ENCODE measurements at regions not wholly inside any gene's neighbourhood (a gene's known extent, or its start where the extent isn't known, plus 50 kb on each side); places are given as distances from the start of the nearest gene placed in this dataset.
"Not testable (repeated sequence)": the region's sequence is repeated elsewhere in the genome, so short reads cannot be mapped to it uniquely, and the experiment has no call there.

DNA sequence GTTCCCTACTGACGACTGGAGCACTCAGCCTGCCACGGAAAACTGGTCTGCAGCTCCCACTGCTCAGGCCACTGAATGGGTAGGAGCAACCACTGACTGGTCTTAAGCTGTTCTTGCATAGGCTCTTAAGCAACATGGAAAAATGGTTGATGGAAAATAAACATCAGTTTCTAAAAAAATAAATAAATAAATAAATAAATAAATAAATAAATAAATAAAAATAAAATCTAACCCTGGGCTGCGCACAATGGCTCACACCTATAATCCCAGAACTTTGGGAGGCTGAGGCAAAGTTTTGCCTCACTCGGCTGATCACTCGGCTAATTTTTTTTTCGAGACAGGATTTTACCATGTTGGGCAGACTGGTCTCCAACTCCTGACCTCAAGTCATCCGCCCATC lies 102.0 kb upstream of the DUSP21 start:
- not testable (repeated sequence) for DNase-seq (ENCODE audit: low read depth); H3K36me3 ChIP-seq (ENCODE audit: control insufficient read depth, insufficient read depth, low read length, severe bottlenecking); H3K9me3 ChIP-seq (ENCODE audit: control insufficient read depth, low read length); H3K4me3 ChIP-seq (ENCODE audit: low read length); H3K4me1 ChIP-seq (ENCODE audit: control insufficient read depth, insufficient read depth, low read length); H3K9ac ChIP-seq (ENCODE audit: low read length)
- H3K27me3 ChIP-seq (replicated peaks; ENCODE audit: control insufficient read depth, insufficient read depth, low read length), result peaks cover 15% of the 10 kb centered on the region

DNA sequence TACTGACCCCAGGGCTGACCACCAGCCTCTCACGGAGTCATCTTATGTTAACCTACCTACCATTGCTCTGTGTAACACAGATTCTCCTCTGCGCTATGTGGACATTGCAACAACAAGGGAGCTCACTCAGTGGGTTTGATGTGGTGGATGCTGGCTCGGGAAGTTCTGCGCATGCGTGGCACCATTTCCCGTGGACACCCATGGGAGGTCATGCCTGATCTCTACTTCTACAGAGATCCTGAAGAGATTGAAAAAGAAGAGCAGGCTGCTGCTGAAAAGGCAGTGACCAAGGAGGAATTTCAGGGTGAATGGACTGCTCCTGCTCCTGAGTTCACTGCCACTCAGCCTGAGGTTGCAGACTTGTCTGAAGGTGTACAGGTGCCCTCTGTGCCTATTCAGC lies 102.4 kb upstream of the DUSP21 start:
- DNase-seq (ENCODE audit: low read depth); H3K4me3 ChIP-seq (ENCODE audit: low read length); H3K36me3 ChIP-seq (ENCODE audit: control insufficient read depth, insufficient read depth, low read length, severe bottlenecking): not testable (repeated sequence)

DNA sequence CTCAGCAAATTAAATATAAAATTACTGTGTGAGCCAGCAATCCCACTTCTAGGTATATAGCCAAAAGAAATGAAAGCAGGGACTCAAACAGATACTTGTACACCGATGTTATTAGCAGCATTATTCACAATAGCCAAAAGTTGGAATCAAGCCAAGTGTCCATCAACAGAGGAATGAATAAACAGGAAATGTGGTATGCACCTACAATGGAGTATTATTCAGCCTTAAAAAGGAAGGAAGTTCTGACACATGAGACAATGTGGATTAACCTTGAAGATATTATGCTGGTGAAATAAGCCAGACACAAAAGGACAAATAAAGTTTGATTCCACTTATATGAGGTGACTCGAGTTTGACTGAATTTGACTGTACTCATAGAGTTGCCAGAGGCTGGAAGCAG lies 108.3 kb upstream of the DUSP21 start:
- Histone ChIP-seq H3K9me3 (ENCODE audit: control insufficient read depth, low read length) (no peaks in the 10 kb centered on the region), H3K4me3 (ENCODE audit: low read length) (no peak overlapping the region), H3K27me3 (replicated peaks; ENCODE audit: control insufficient read depth, insufficient read depth, low read length) (peaks cover 4% of the 10 kb centered on the region), H3K36me3 (ENCODE audit: control insufficient read depth, insufficient read depth, low read length, severe bottlenecking) (no peaks in the 10 kb centered on the region), H3K9ac (ENCODE audit: low read length) (no peak overlapping the region), H3K4me1 (ENCODE audit: control insufficient read depth, insufficient read depth, low read length) (no peaks in the 10 kb centered on the region)
- DNase-seq (ENCODE audit: low read depth), result no peak

More for the DNA sequence above, 102.4 kb upstream of the DUSP21 start:
- peaks cover 15% of the 10 kb centered on the region for H3K27me3 ChIP-seq (replicated peaks; ENCODE audit: control insufficient read depth, insufficient read depth, low read length)
- not testable (repeated sequence) for H3K9ac ChIP-seq (ENCODE audit: low read length); H3K9me3 ChIP-seq (ENCODE audit: control insufficient read depth, low read length); H3K4me1 ChIP-seq (ENCODE audit: control insufficient read depth, insufficient read depth, low read length)

DNA sequence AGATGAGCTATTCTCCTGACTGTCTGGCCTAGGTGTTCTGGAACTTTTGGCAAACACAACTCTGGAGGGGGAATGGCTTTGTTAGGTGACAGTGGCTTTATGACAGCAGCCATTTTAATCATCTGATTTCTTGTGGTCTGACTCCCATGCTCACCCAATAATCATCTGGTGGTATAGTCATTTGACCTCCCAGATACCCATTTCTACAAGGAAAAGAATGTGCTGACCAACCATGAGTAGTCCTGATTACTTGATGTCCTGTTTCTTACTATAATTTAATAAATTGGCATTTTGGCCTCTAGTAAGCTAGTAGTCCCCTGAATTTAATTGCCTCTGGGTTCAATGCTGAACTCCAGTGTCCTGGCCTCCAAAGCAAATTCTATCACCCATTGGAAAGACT lies 109.9 kb upstream of the DUSP21 start:
- no peaks in the 10 kb centered on the region for H3K36me3 ChIP-seq (ENCODE audit: control insufficient read depth, insufficient read depth, low read length, severe bottlenecking)
- no peak for DNase-seq (ENCODE audit: low read depth)
- H3K4me3 ChIP-seq (ENCODE audit: low read length), result no peak overlapping the region
- H3K27me3 ChIP-seq (replicated peaks; ENCODE audit: control insufficient read depth, insufficient read depth, low read length), result peaks cover 3% of the 10 kb centered on the region
- no peaks in the 10 kb centered on the region for H3K9me3 ChIP-seq (ENCODE audit: control insufficient read depth, low read length)
- H3K4me1 ChIP-seq (ENCODE audit: control insufficient read depth, insufficient read depth, low read length), result no peaks in the 10 kb centered on the region
- no peak overlapping the region for H3K9ac ChIP-seq (ENCODE audit: low read length)

DNA sequence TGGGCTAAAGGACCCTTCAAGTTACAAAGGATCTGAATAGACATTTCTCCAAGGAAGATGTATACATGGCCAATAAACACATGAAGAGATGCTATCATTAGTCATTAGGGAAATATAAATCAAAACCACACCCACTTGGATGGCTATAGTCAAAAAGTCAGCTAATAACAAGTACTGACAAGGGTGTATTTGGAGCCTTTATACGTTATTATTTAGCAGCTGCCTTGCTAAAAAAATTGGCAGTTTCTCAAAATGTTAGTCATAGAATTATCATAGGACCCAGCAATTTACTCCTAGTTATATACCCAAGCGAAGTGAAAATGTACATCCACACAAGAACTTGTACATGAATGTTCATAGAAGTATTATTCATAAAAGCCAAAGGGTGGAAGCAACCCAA lies 112.7 kb upstream of the DUSP21 start:
- H3K36me3 ChIP-seq (ENCODE audit: control insufficient read depth, insufficient read depth, low read length, severe bottlenecking), result no peaks in the 10 kb centered on the region
- DNase-seq (ENCODE audit: low read depth), result no peak
- H3K9me3 ChIP-seq (ENCODE audit: control insufficient read depth, low read length), result no peaks in the 10 kb centered on the region
- H3K4me3 ChIP-seq (ENCODE audit: low read length), result no peak overlapping the region
- no peaks in the 10 kb centered on the region for H3K4me1 ChIP-seq (ENCODE audit: control insufficient read depth, insufficient read depth, low read length)
- peaks cover 11% of the 10 kb centered on the region for H3K27me3 ChIP-seq (replicated peaks; ENCODE audit: control insufficient read depth, insufficient read depth, low read length)
- H3K9ac ChIP-seq (ENCODE audit: low read length), result no peak overlapping the region

DNA sequence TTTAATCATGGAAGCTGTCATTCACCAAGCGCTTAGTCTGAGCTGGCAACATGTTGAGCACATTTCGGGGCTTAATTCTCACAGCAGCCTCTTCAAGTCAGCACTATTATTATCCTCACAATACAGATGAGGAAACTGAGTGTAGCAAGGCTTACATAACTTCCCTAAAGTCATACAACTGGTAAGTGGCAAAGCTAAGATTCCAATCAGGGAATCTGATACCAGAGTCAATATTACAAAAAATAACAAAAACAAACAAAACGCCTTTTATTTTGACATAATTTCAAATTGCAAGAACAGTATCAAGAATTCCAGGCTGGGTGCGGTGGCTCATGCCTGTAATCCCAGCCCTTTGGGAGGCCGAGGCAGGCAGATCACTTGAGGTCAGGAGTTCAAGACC lies 120.4 kb upstream of the DUSP21 start:
- Histone ChIP-seq H3K9ac (ENCODE audit: low read length) (no peak overlapping the region), H3K9me3 (ENCODE audit: control insufficient read depth, low read length) (no peaks in the 10 kb centered on the region), H3K36me3 (ENCODE audit: control insufficient read depth, insufficient read depth, low read length, severe bottlenecking) (no peaks in the 10 kb centered on the region), H3K27me3 (replicated peaks; ENCODE audit: control insufficient read depth, insufficient read depth, low read length) (peaks cover 9% of the 10 kb centered on the region), H3K4me3 (ENCODE audit: low read length) (no peak overlapping the region), H3K4me1 (ENCODE audit: control insufficient read depth, insufficient read depth, low read length) (no peaks in the 10 kb centered on the region)
- no peak for DNase-seq (ENCODE audit: low read depth)

DNA sequence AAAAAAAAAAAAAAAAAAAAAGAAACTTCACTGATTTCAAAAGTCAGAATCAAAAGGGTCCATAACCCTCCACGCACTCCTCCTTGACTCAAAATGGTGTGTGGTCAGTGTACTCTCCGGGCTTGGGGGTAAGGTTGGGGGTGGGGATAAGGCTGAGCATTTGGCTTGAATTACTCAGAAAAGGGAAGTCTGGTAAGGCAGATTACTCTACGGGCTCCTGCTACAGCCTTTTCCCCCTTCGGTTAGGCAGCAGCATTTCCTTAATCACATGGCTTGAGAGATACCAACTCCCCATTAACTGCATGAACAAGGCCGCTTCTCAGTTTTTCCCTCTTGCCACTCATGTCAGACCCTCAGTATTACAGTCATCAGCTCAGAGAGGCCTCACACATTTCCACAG lies 135.4 kb upstream of the DUSP21 start:
- no peak overlapping the region for H3K9ac ChIP-seq (ENCODE audit: low read length)
- H3K4me1 ChIP-seq (ENCODE audit: control insufficient read depth, insufficient read depth, low read length), result no peaks in the 10 kb centered on the region
- H3K9me3 ChIP-seq (ENCODE audit: control insufficient read depth, low read length), result no peaks in the 10 kb centered on the region
- peaks cover 8% of the 10 kb centered on the region for H3K27me3 ChIP-seq (replicated peaks; ENCODE audit: control insufficient read depth, insufficient read depth, low read length)
- no peak for DNase-seq (ENCODE audit: low read depth)
- no peak overlapping the region for H3K4me3 ChIP-seq (ENCODE audit: low read length)
- H3K36me3 ChIP-seq (ENCODE audit: control insufficient read depth, insufficient read depth, low read length, severe bottlenecking), result no peaks in the 10 kb centered on the region

DNA sequence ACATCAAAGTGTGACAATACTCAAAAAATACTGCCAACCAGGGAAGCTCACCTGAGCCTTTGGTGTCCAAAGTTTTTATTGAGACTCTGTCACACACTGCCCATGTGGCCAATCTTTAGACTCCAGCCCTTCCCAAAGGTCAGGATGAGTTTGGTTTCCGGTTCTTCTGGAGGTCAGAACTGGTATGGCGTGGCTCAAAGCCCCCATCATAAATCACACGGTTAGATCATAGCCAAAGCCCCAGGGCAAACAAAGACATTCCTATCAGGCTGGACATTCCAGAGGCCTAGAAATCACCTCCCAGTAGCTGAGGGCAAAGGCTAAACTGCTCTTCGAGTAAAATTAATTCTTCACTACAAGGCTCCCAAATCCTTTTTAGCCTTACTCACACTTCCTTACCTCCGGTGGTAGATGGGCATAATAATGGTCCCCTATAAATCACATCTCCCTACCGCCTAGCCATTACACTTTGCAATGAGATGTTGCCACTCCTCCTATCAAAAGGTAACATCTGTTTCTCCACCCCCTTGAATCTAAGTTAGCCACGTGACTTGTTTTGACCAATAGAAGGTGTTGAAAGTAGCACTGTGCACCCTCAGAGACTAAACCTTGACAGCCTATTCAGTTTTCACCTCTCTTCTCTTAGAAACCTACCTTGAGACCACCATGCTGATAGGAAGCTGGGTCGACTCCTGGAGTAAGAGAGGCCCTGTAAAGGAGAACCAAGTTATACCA lies 137.8 kb upstream of the DUSP21 start:
- peaks cover 8% of the 10 kb centered on the region for H3K27me3 ChIP-seq (replicated peaks; ENCODE audit: control insufficient read depth, insufficient read depth, low read length)
- H3K4me1 ChIP-seq (ENCODE audit: control insufficient read depth, insufficient read depth, low read length), result no peaks in the 10 kb centered on the region
- no peak overlapping the region for H3K9ac ChIP-seq (ENCODE audit: low read length)
- no peak overlapping the region for H3K4me3 ChIP-seq (ENCODE audit: low read length)
- no peaks in the 10 kb centered on the region for H3K36me3 ChIP-seq (ENCODE audit: control insufficient read depth, insufficient read depth, low read length, severe bottlenecking)
- no peak for DNase-seq (ENCODE audit: low read depth)
- no peaks in the 10 kb centered on the region for H3K9me3 ChIP-seq (ENCODE audit: control insufficient read depth, low read length)

DNA sequence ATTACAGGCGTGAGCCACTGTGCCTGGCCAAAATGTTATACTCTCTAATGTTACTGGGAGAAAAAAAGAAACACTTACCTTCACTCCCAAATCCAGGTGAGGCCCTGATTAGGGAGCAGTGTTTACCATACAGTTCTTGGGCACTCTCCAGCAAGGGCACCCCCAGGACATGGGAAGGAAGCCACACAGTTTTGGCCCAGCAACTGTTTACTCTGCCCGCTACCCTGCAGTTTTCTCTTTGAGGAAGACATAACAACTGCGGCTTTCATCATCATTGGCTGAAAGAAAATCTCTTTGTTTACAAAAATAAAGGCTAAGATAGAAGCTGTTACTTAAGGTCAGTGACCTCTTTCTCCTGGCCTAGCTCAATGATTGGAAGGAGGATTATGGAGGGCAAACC lies 145.5 kb upstream of the DUSP21 start:
- Histone ChIP-seq H3K36me3 (ENCODE audit: control insufficient read depth, insufficient read depth, low read length, severe bottlenecking) (no peaks in the 10 kb centered on the region), H3K4me3 (ENCODE audit: low read length) (no peak overlapping the region), H3K4me1 (ENCODE audit: control insufficient read depth, insufficient read depth, low read length) (no peaks in the 10 kb centered on the region), H3K9ac (ENCODE audit: low read length) (no peak overlapping the region), H3K9me3 (ENCODE audit: control insufficient read depth, low read length) (no peaks in the 10 kb centered on the region), H3K27me3 (replicated peaks; ENCODE audit: control insufficient read depth, insufficient read depth, low read length) (no peaks in the 10 kb centered on the region)
- no peak for DNase-seq (ENCODE audit: low read depth)

DNA sequence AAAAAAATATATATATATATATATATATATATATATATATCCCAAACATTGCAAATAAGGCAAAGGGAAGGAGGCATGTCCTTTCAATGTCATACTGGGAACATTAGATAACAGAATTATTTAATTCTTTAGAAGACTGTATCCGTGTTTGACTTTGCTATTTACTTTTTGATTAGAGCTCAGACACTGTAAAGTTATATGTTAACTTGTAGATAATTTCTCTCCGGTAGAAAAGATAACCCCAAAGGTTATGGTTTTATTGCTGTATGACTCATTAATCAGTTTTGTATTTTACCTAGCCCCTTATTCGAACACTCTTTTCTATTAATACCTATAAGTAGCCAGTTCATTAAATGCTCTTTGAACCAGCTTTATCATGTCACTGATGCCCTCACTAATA lies 150.6 kb upstream of the DUSP21 start:
- no peak overlapping the region for H3K9ac ChIP-seq (ENCODE audit: low read length)
- no peaks in the 10 kb centered on the region for H3K9me3 ChIP-seq (ENCODE audit: control insufficient read depth, low read length)
- H3K36me3 ChIP-seq (ENCODE audit: control insufficient read depth, insufficient read depth, low read length, severe bottlenecking), result no peaks in the 10 kb centered on the region
- no peak for DNase-seq (ENCODE audit: low read depth)
- no peaks in the 10 kb centered on the region for H3K4me1 ChIP-seq (ENCODE audit: control insufficient read depth, insufficient read depth, low read length)
- H3K4me3 ChIP-seq (ENCODE audit: low read length), result no peak overlapping the region
- no peaks in the 10 kb centered on the region for H3K27me3 ChIP-seq (replicated peaks; ENCODE audit: control insufficient read depth, insufficient read depth, low read length)

DNA sequence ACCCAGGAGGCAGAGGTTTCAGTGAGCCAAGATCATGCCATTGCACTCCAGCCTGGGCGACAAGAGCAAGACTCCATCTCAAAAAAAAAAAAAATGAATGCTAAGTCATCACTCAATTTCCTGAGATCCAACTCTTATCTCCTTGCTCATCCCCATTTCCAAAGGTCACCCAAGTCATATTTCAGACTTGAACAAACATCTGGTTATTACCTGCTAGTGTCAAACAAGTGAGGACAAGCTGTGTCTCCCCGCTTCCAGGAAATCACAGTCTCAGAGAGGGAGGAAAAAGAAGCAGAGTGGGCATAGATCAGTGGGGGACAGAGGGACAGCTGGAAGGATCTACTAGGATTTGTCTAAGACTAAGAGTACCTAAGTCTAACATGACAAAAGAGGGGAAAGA lies 147.5 kb upstream of the FUNDC1 start:
- no peaks in the 10 kb centered on the region for H3K36me3 ChIP-seq (ENCODE audit: control insufficient read depth, insufficient read depth, low read length, severe bottlenecking)
- no peak overlapping the region for H3K9ac ChIP-seq (ENCODE audit: low read length)
- no peak overlapping the region for H3K4me3 ChIP-seq (ENCODE audit: low read length)
- no peaks in the 10 kb centered on the region for H3K27me3 ChIP-seq (replicated peaks; ENCODE audit: control insufficient read depth, insufficient read depth, low read length)
- H3K4me1 ChIP-seq (ENCODE audit: control insufficient read depth, insufficient read depth, low read length), result no peaks in the 10 kb centered on the region
- no peaks in the 10 kb centered on the region for H3K9me3 ChIP-seq (ENCODE audit: control insufficient read depth, low read length)
- DNase-seq (ENCODE audit: low read depth), result no peak

DNA sequence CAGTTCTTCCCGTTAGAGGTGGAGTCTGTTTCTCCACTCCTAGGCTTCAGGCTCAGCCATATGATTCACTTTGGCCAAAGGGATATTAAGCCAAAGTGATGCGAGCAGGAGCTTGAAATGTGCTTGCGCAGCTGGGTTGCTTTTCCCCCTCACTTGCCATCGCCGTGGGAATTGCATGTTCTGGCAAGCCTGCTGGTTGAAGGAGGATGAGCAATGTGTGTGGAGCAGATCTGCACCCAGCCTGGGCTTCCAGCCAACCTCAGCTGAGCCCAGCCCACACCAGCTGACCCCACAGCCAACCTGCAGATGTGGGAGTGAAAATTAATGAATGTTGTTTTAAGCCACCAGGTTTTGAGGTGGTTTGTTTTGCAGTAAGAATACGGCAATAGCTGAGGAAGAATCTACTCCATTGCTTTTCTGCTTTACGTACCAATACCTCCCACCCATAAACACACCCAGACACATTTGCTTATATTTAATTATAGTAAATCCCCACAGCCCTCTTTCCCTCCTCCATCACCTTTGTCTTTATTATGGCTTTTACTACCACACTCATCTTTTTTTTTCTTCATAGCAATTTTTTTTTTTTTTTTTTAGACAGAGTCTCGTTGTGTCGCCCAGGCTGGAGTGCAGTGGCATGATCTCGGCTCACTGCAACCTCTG lies 132.8 kb upstream of the FUNDC1 start:
- no peak overlapping the region for H3K9ac ChIP-seq (ENCODE audit: low read length)
- H3K4me3 ChIP-seq (ENCODE audit: low read length), result no peak overlapping the region
- H3K9me3 ChIP-seq (ENCODE audit: control insufficient read depth, low read length), result no peaks in the 10 kb centered on the region
- peaks cover 3% of the 10 kb centered on the region for H3K27me3 ChIP-seq (replicated peaks; ENCODE audit: control insufficient read depth, insufficient read depth, low read length)
- DNase-seq (ENCODE audit: low read depth), result peak; percentile 77
- H3K36me3 ChIP-seq (ENCODE audit: control insufficient read depth, insufficient read depth, low read length, severe bottlenecking), result no peaks in the 10 kb centered on the region
- H3K4me1 ChIP-seq (ENCODE audit: control insufficient read depth, insufficient read depth, low read length), result peaks cover 5% of the 10 kb centered on the region

All from adipocyte (in vitro differentiated cells).